ENCODE measurements at regions not wholly inside any gene's neighbourhood (a gene's known extent, or its start where the extent isn't known, plus 50 kb on each side); places are given as distances from the start of the nearest gene placed in this dataset.

DNA sequence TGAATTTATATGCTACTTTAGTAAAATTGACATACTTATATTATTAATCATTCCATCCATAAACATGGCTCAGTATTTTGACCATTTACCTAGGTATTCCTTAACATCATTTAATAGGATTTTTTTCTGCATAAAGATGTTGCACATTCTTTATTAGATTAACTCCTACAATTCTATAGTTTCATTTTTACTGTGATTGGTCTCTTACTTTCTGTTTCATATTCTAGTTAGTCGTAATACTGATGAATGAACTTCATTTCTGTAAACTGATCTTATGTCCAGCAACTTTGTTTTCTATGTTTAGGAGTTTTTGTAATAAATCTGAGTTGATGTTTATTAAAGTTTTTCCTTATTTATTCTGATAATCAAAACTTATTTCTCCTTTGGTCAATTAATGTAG is 278.2 kb upstream of the CXXC4 start (continued):
- TF ChIP-seq, protein P1, sequence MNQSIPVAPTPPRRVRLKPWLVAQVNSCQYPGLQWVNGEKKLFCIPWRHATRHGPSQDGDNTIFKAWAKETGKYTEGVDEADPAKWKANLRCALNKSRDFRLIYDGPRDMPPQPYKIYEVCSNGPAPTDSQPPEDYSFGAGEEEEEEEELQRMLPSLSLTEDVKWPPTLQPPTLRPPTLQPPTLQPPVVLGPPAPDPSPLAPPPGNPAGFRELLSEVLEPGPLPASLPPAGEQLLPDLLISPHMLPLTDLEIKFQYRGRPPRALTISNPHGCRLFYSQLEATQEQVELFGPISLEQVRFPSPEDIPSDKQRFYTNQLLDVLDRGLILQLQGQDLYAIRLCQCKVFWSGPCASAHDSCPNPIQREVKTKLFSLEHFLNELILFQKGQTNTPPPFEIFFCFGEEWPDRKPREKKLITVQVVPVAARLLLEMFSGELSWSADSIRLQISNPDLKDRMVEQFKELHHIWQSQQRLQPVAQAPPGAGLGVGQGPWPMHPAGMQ (IDR thresholded peaks at IDR 0.05; ENCODE audit: borderline replicate concordance): no peak
- TF ChIP-seq NFYB (IDR thresholded peaks at IDR 0.05; ENCODE audit: insufficient read depth, low read depth, low read length): no peak

DNA sequence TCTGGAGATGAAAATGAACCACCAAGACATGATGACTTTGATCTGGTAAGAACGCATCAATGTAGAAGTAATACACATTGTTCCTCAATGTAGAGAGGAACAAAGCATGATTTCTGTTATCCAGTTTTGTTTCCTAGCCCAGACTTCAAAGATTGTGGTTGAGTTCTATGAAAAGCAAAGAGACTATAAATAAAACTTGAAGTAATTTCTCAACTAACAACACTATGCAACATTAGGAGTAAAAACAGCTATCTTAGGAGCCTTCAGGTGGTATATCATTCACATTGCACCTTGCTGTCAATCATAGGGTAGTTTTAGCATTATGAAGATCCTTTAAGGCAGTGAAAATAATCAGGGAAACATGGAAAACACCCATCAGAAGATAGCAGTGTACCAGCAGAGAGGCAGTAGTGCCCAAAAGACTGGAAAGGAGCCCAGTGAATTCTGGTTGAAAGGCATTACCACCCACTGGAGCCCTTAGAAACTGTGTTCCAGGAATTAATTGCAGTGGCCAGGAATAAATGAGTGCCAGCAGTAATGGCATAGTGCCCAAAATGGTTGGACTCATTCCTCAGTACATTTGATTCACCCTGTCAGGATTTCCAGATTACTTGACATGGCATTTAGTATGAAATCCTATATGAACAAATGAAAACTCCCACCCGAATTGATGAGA is 300.7 kb upstream of the CXXC4 start:
- ChIA-PET SMC1A (ENCODE audit: uncharacterized antibody, unreplicated experiment) (no interaction called here), POLR2A (no interaction called here), RAD21 (ENCODE audit: unreplicated experiment) (no interaction called here), CTCF (no interaction called here)
- Histone ChIP-seq H3K4me1 (ENCODE audit: control insufficient read depth, insufficient read depth, low read length) (peaks cover 7% of the 10 kb centered on the region), H3K9me3 (replicated peaks; ENCODE audit: control insufficient read depth, insufficient read depth, low read length) (peaks cover 6% of the 10 kb centered on the region), H4K20me1 (ENCODE audit: control insufficient read depth, insufficient read depth) (no peaks in the 10 kb centered on the region), H3K36me3 (ENCODE audit: control insufficient read depth in 2 of 2, insufficient read depth in 2 of 2, low read length in 1 of 2) (no peaks in the 10 kb centered on the region), H3K27me3 (replicated peaks in 1 of 2; ENCODE audit: control insufficient read depth in 2 of 2, insufficient read depth in 2 of 2, low read length in 1 of 2) (no peaks in the 10 kb centered on the region), H3K4me3 (no peak overlapping the region), H3K9ac (ENCODE audit: control insufficient read depth, insufficient read depth, low read length) (no peak overlapping the region), H3K79me2 (ENCODE audit: control insufficient read depth, insufficient read depth, low read length) (no peaks in the 10 kb centered on the region), H2AFZ (ENCODE audit: control insufficient read depth, low read depth, low read length) (no peak overlapping the region), H3K27ac (ENCODE audit: control insufficient read depth, insufficient read depth) (no peak overlapping the region), H3K4me2 (ENCODE audit: control insufficient read depth, insufficient read depth) (no peak overlapping the region)
- ATAC-seq: peak; percentile 84
- FAIRE-seq: peak; percentile 7
- DNase-seq (ENCODE audit: low read depth, low spot score): peak; percentile 56
- in situ Hi-C loops (cut with MboI): no loop called here
- intact Hi-C loops (cut with micrococcal nuclease; ENCODE audit: unreplicated experiment): no loop called here
- WGBS (ENCODE audit: insufficient coverage, insufficient replicate concordance, low lambda C conversion rate, missing lambda C conversion rate): 45% methylated on average over 2 of the region's 2 CpGs
- no TSS peak for BruUV-seq (replicated peaks)
- TF ChIP-seq GABPA (IDR thresholded peaks at IDR 0.05; ENCODE audit: low read depth) (no peak), DPF2 (IDR thresholded peaks at IDR 0.05) (no peak), MTA3 (IDR thresholded peaks at IDR 0.05; ENCODE audit: borderline replicate concordance, low read length) (no peak), RAD21 (IDR thresholded peaks at IDR 0.05; ENCODE audit: insufficient read depth, low read depth, low read length) (peak; percentile 57), NFYB (IDR thresholded peaks at IDR 0.05; ENCODE audit: insufficient read depth, low read depth, low read length) (no peak), SMARCA5 (IDR thresholded peaks at IDR 0.05) (no peak), NR2F1 (conservative IDR thresholded peaks at IDR 0.05) (no peak), ZBED1 (IDR thresholded peaks at IDR 0.05; ENCODE audit: borderline replicate concordance) (no peak; the same call in 1 of the 2 replicates), PML (IDR thresholded peaks at IDR 0.05; ENCODE audit: low read length) (peak; percentile 40; the same call in 1 of the 2 replicates), HDAC2 (IDR thresholded peaks at IDR 0.05) (no peak), ETV6 (conservative IDR thresholded peaks at IDR 0.05 in 1 of 2, IDR thresholded peaks at IDR 0.05 in 1 of 2; ENCODE audit: borderline replicate concordance in 1 of 2, low read depth in 1 of 2) (no peak), JUNB (IDR thresholded peaks at IDR 0.05) (no peak), ZSCAN29 (IDR thresholded peaks at IDR 0.05) (no peak), MEF2B (IDR thresholded peaks at IDR 0.05; ENCODE audit: partially characterized antibody, poor library complexity, severe bottlenecking) (peak; percentile 42), CEBPB (IDR thresholded peaks at IDR 0.05; ENCODE audit: borderline replicate concordance in 1 of 2, low read depth in 2 of 2, low read length in 2 of 2) (no peak)
- TF ChIP-seq, protein P2, sequence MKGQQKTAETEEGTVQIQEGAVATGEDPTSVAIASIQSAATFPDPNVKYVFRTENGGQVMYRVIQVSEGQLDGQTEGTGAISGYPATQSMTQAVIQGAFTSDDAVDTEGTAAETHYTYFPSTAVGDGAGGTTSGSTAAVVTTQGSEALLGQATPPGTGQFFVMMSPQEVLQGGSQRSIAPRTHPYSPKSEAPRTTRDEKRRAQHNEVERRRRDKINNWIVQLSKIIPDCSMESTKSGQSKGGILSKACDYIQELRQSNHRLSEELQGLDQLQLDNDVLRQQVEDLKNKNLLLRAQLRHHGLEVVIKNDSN (IDR thresholded peaks at IDR 0.05; ENCODE audit: borderline replicate concordance, extremely low read length, insufficient read depth, low read depth, low read length): no peak
- TF ChIP-seq, protein P3, sequence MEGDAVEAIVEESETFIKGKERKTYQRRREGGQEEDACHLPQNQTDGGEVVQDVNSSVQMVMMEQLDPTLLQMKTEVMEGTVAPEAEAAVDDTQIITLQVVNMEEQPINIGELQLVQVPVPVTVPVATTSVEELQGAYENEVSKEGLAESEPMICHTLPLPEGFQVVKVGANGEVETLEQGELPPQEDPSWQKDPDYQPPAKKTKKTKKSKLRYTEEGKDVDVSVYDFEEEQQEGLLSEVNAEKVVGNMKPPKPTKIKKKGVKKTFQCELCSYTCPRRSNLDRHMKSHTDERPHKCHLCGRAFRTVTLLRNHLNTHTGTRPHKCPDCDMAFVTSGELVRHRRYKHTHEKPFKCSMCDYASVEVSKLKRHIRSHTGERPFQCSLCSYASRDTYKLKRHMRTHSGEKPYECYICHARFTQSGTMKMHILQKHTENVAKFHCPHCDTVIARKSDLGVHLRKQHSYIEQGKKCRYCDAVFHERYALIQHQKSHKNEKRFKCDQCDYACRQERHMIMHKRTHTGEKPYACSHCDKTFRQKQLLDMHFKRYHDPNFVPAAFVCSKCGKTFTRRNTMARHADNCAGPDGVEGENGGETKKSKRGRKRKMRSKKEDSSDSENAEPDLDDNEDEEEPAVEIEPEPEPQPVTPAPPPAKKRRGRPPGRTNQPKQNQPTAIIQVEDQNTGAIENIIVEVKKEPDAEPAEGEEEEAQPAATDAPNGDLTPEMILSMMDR (IDR thresholded peaks at IDR 0.05 in 2 of 3, conservative IDR thresholded peaks at IDR 0.05 in 1 of 3; ENCODE audit: control insufficient read depth in 2 of 3, extremely low read depth in 1 of 3, insufficient read depth in 1 of 3, low read depth in 3 of 3, low read length in 3 of 3): 0 out of 6 replicates have a peak, but pooled peaks of 1 of the 3 experiments have one; percentile 5
- TF ChIP-seq, protein P4, sequence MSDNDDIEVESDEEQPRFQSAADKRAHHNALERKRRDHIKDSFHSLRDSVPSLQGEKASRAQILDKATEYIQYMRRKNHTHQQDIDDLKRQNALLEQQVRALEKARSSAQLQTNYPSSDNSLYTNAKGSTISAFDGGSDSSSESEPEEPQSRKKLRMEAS (IDR thresholded peaks at IDR 0.05; ENCODE audit: low read depth, low read length): no peak

All from GM12878 (cell line).